B cell (primary cell): ENCODE measurements at regions not wholly inside any gene's neighbourhood (a gene's known extent, or its start where the extent isn't known, plus 50 kb on each side); places are given as distances from the start of the nearest gene placed in this dataset.

Experiments
- ATAC-seq: fragments of 200-7000 bp; cut with Tn5 transposase; one replicate; pipeline ENCODE4 v1.10.0; 2021; ENCODE audit warnings: low read depth, mild to moderate bottlenecking, moderate number of reproducible peaks, moderate library complexity
- CTCF ChIA-PET: fragments of 350-600 bp; sonication (Branson Sonifier 250); formaldehyde crosslinking; loops from one replicate; lab custom pipeline; 2021; ENCODE audit warnings: antibody characterized with exemption, inconsistent platforms; lab: Charles Lee
- POLR2A ChIA-PET: fragments of 350-600 bp; sonication (Branson Sonifier 250); formaldehyde crosslinking; loops from one replicate; lab custom pipeline; 2021; ENCODE audit warnings: antibody characterized with exemption; lab: Charles Lee
- DNase-seq: peaks from one replicate; pipeline ENCODE4 v3.0.0; 2013
- H2AFZ ChIP-seq: 2 replicates; pipeline ENCODE4 v1.6.1; 2012; ENCODE audit warnings: mild to moderate bottlenecking, low read depth, low read length; ENCODE audit not compliant: insufficient read depth, poor library complexity, severe bottlenecking
- H3K27ac ChIP-seq, 2 donors: 1 replicate in 1 of 2; 2 replicates in 1 of 2; pipeline ENCODE4 v1.5.1; 2012 to 2013; ENCODE audit warnings: low read length in 2 of 2, mild to moderate bottlenecking in 2 of 2, moderate library complexity in 1 of 2
- H3K27me3 ChIP-seq, 4 experiments: fragments of 200-600 bp in 1 of 4; sonication (generic) in 1 of 4; replicated peaks in 1 of 4; 1 replicate in 2 of 4; 2 replicates in 2 of 4; pipeline versions ENCODE4 v1.6.1 to v1.7.0; 2013 to 2016; ENCODE audit warnings: low read length in 3 of 4, mild to moderate bottlenecking in 2 of 4, mixed read lengths in 1 of 4, moderate library complexity in 1 of 4; ENCODE audit not compliant: insufficient read depth in 4 of 4, control insufficient read depth in 3 of 4; ENCODE audit errors: control extremely low read depth in 1 of 4
- H3K36me3 ChIP-seq, 2 experiments: replicated peaks in 1 of 2; 1 replicate in 1 of 2; 2 replicates in 1 of 2; pipeline versions ENCODE4 v1.6.1 to v1.7.1; 2013; ENCODE audit warnings: low read length in 1 of 2; ENCODE audit not compliant: insufficient read depth in 2 of 2, control insufficient read depth in 1 of 2; ENCODE audit errors: control extremely low read depth in 1 of 2, extremely low read depth in 1 of 2
- H3K4me1 ChIP-seq, 2 donors: fragments of 200-600 bp in 1 of 2; sonication (generic) in 1 of 2; 1 replicate in 1 of 2; 2 replicates in 1 of 2; pipeline versions ENCODE4 v1.5.1 to v1.6.1; 2013 to 2017; ENCODE audit warnings: low read length in 2 of 2; ENCODE audit not compliant: control insufficient read depth in 2 of 2, insufficient read depth in 2 of 2
- H3K4me2 ChIP-seq: replicated peaks from 2 replicates; pipeline ENCODE3; 2012; ENCODE audit warnings: mild to moderate bottlenecking, low read depth, low read length; ENCODE audit not compliant: poor library complexity, severe bottlenecking
- H3K4me3 ChIP-seq, 5 experiments: fragments of 200-600 bp in 1 of 5; sonication (generic) in 1 of 5; 1 replicate in 3 of 5; 2 replicates in 2 of 5; pipeline versions ENCODE4 v1.5.1 to v1.7.0; 2011 to 2016; ENCODE audit warnings: low read length in 4 of 5, mild to moderate bottlenecking in 4 of 5, low read depth in 2 of 5, control low read depth in 1 of 5, moderate library complexity in 1 of 5; ENCODE audit not compliant: insufficient read depth in 1 of 5; ENCODE audit errors: control extremely low read depth in 1 of 5, extremely low read depth in 1 of 5
- H3K79me2 ChIP-seq: fragments of 200-600 bp; sonication (generic); one replicate; pipeline ENCODE4 v1.6.0; 2016; ENCODE audit warnings: low read length; ENCODE audit not compliant: control insufficient read depth, insufficient read depth
- H3K9ac ChIP-seq: fragments of 200-600 bp; sonication (generic); 2 replicates; pipeline ENCODE4 v1.6.1; 2017; ENCODE audit warnings: mild to moderate bottlenecking, low read length, moderate library complexity
- H3K9me3 ChIP-seq, 3 donors: one replicate each; pipeline versions ENCODE4 v1.6.1 to v1.7.1; 2013; ENCODE audit warnings: low read length in 2 of 3; ENCODE audit not compliant: control insufficient read depth in 2 of 3, insufficient read depth in 1 of 3; ENCODE audit errors: control extremely low read depth in 1 of 3
- H4K20me1 ChIP-seq: 2 replicates; pipeline ENCODE4 v1.6.0; 2012; ENCODE audit warnings: mild to moderate bottlenecking, low read length; ENCODE audit not compliant: insufficient read depth, control insufficient read depth, poor library complexity, severe bottlenecking
- H3K27ac Mint-ChIP-seq: one replicate; pipeline ENCODE4 v1.8.0; 2021; ENCODE audit warnings: mixed read lengths
- H3K27me3 Mint-ChIP-seq: one replicate; pipeline ENCODE4 v1.8.0; 2021; ENCODE audit warnings: mixed read lengths
- H3K4me1 Mint-ChIP-seq: one replicate; pipeline ENCODE4 v1.8.0; 2021; ENCODE audit warnings: mixed read lengths
- H3K4me3 Mint-ChIP-seq: one replicate; pipeline ENCODE4 v1.8.0; 2021; ENCODE audit warnings: mixed read lengths
- H3K9me3 Mint-ChIP-seq: one replicate; pipeline ENCODE4 v1.8.0; 2022; ENCODE audit warnings: mixed read lengths; ENCODE audit not compliant: insufficient read depth
- CTCF ChIP-seq: fragments of 200-600 bp; IDR thresholded peaks from one replicate; pipeline ENCODE4 v1.8.0; 2022; ENCODE audit warnings: antibody characterized with exemption, mild to moderate bottlenecking
- EZH2 ChIP-seq: IDR thresholded peaks from 2 replicates; pipeline ENCODE4 v1.6.1; 2012; ENCODE audit warnings: borderline replicate concordance, low read depth, mild to moderate bottlenecking, moderate library complexity, low read length; ENCODE audit not compliant: insufficient read depth, poor library complexity, severe bottlenecking
- WGBS: methylation state at CpG from one replicate; pipeline ENCODE4 v1.1.5; 2013; ENCODE audit warnings: missing lambda C conversion rate; ENCODE audit not compliant: insufficient coverage; 5-methylcytosine and 5-hydroxymethylcytosine counted together
- intact Hi-C: fragments of 100-400 bp; cut with micrococcal nuclease; formaldehyde crosslinking; loops from one replicate; pipeline ENCODE4 v1.10.0; 2022

GRCh38 chr5:133899506-133899905 is 68.9 kb downstream of the C5orf15 start:
- ChIA-PET POLR2A (no interaction called here), CTCF (no interaction called here)
- Histone ChIP-seq H3K4me1 (peaks cover 20 to 26% of the 10 kb centered on the region in 2 donors), H3K27ac (no peak overlapping the region), H3K4me2 (no peak overlapping the region), H3K27me3 (no peaks in the 10 kb centered on the region), H2AFZ (no peak overlapping the region), H3K9ac (no peak overlapping the region), H3K36me3 (no peaks in the 10 kb centered on the region), H4K20me1 (no peaks in the 10 kb centered on the region), H3K9me3 (no peaks in the 10 kb centered on the region), H3K79me2 (no peaks in the 10 kb centered on the region), H3K4me3 (no peak overlapping the region)
- H3K4me1 Mint-ChIP-seq = peaks cover 24% of the 10 kb centered on the region
- H3K4me3 Mint-ChIP-seq = no peak overlapping the region
- H3K27ac Mint-ChIP-seq = no peak overlapping the region
- WGBS = 77% methylated on average over 4 of the region's 4 CpGs
- intact Hi-C loops = no loop called here
- TF ChIP-seq CTCF (no peak), EZH2 (no peak)
- DNase-seq = no peak
- no peaks in the 10 kb centered on the region for H3K9me3 Mint-ChIP-seq
- ATAC-seq = no peak
- H3K27me3 Mint-ChIP-seq = no peaks in the 10 kb centered on the region

- H3K27me3 Mint-ChIP-seq = no peaks in the 10 kb centered on the region
- CTCF ChIA-PET = interaction anchor here (0.8 kb wide), 1 partner anchor 34 kb away, joined by 3 read pairs; no protein-coding TSS in a partner anchor
- ATAC-seq = no peak
- Histone ChIP-seq H3K79me2 (no peaks in the 10 kb centered on the region), H3K9me3 (no peaks in the 10 kb centered on the region), H3K9ac (no peak overlapping the region), H3K4me1 (peaks cover 31 to 35% of the 10 kb centered on the region in 2 donors), H3K36me3 (no peaks in the 10 kb centered on the region), H3K4me2 (no peak overlapping the region), H3K27ac (no peak overlapping the region), H3K4me3 (no peak overlapping the region), H3K27me3 (no peaks in the 10 kb centered on the region), H4K20me1 (no peaks in the 10 kb centered on the region), H2AFZ (no peak overlapping the region)
- no peak overlapping the region for H3K27ac Mint-ChIP-seq
- TF ChIP-seq EZH2 (no peak), CTCF (no peak)
- no peaks in the 10 kb centered on the region for H3K9me3 Mint-ChIP-seq
- intact Hi-C loops = no loop called here
- peaks cover 31% of the 10 kb centered on the region for H3K4me1 Mint-ChIP-seq
- POLR2A ChIA-PET = no interaction called here
- no peak overlapping the region for H3K4me3 Mint-ChIP-seq
- no peak for DNase-seq
- 100% methylated on average over 1 of the region's 3 CpGs for WGBS
These were observed 70.0 kb downstream of the C5orf15 start for GRCh38 chr5:133898440-133898839.
